ENCODE measurements at regions not wholly inside any gene's neighbourhood (a gene's known extent, or its start where the extent isn't known, plus 50 kb on each side); places are given as distances from the start of the nearest gene placed in this dataset.

DNA sequence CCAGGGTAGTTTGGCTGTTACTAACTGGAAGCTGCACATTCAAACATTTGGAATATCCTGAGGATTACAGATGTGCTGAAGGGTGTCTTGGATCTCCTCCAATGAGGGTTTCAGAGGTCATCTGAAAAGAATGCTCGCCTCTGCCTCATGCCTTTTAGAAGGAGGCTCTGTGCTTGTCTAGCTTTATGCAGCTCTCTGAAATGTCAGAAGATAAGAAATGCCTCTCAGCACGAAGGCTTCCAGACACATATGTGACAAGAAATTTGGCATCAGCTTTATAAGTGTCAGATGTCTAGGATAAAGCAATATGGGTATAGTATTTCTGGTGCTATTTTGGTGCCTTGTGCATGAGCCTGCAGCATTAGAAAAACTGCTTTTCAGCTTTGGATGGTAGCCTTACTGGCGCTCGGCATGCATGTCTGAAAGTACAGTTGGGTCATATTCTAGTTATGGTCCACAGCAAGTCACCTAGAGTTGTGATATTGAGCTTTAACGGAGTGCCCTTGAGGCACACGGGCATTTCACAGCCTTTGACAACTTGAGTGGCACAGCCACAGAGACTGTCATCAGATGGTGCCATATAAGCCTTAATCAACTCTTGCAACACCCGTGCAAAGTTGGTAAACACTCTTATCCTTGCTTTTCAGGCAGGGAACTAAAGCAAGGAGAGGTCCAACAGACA is 70.8 kb upstream of the PGRMC2 start:
- Histone ChIP-seq H3K9me3 (ENCODE audit: low read length) (no peaks in the 10 kb centered on the region), H3K27ac (ENCODE audit: extremely low read length, insufficient read depth, low read length) (no peak overlapping the region), H3K9ac (ENCODE audit: insufficient read depth, low read depth, low read length) (no peak overlapping the region), H3K4me2 (ENCODE audit: low read depth, low read length) (no peak overlapping the region), H3K27me3 (ENCODE audit: control insufficient read depth in 1 of 2, insufficient read depth in 2 of 2, low read length in 2 of 2) (peaks cover 0 to 5% of the 10 kb centered on the region in 2 experiments; a peak in 1 of 5 replicates), H3K4me1 (ENCODE audit: insufficient read depth, low read length) (peaks cover 12% of the 10 kb centered on the region), H3K79me2 (ENCODE audit: insufficient read depth, low read length) (no peaks in the 10 kb centered on the region), H2AFZ (ENCODE audit: low read length) (no peak overlapping the region), H3K36me3 (replicated peaks in 1 of 2; ENCODE audit: control insufficient read depth in 1 of 2, insufficient read depth in 2 of 2, low read length in 2 of 2) (no peaks in the 10 kb centered on the region), H4K20me1 (ENCODE audit: insufficient read depth, low read length) (no peaks in the 10 kb centered on the region), H3K4me3 (replicated peaks in 1 of 3; ENCODE audit: insufficient read depth in 1 of 3, low read depth in 2 of 3, low read length in 3 of 3) (no peak overlapping the region)
- BruUV-seq (replicated peaks): no TSS peak
- TF ChIP-seq ZNF34 (CRISPR knock-in tag; IDR thresholded peaks at IDR 0.05; ENCODE audit: borderline replicate concordance) (no peak), THYN1 (CRISPR knock-in tag; IDR thresholded peaks at IDR 0.05; ENCODE audit: borderline replicate concordance, low read depth) (no peak), TMF1 (CRISPR knock-in tag; IDR thresholded peaks at IDR 0.05; ENCODE audit: low read depth) (no peak), CBX5 (CRISPR knock-in tag; IDR thresholded peaks at IDR 0.05; ENCODE audit: borderline replicate concordance) (no peak), CCAR2 (optimal IDR thresholded peaks at IDR 0.05; ENCODE audit: low read depth, low read length) (no peak), ONECUT2 (CRISPR knock-in tag; IDR thresholded peaks at IDR 0.05) (no peak), DZIP1 (CRISPR knock-in tag; IDR thresholded peaks at IDR 0.05) (no peak), TCF12 (IDR thresholded peaks at IDR 0.05) (no peak), TCF12 (CRISPR knock-in tag; IDR thresholded peaks at IDR 0.05) (no peak), E2F1 (CRISPR knock-in tag; IDR thresholded peaks at IDR 0.05) (no peak), U2AF1 (optimal IDR thresholded peaks at IDR 0.05; ENCODE audit: low read depth, low read length) (no peak), SIX1 (CRISPR knock-in tag; IDR thresholded peaks at IDR 0.05; ENCODE audit: borderline replicate concordance) (no peak), ZKSCAN5 (CRISPR knock-in tag; IDR thresholded peaks at IDR 0.05) (no peak), RARA (CRISPR knock-in tag; IDR thresholded peaks at IDR 0.05) (no peak), ZBTB14 (CRISPR knock-in tag; IDR thresholded peaks at IDR 0.05) (no peak), GATAD1 (CRISPR knock-in tag; IDR thresholded peaks at IDR 0.05) (no peak)
- TF ChIP-seq, protein P1, sequence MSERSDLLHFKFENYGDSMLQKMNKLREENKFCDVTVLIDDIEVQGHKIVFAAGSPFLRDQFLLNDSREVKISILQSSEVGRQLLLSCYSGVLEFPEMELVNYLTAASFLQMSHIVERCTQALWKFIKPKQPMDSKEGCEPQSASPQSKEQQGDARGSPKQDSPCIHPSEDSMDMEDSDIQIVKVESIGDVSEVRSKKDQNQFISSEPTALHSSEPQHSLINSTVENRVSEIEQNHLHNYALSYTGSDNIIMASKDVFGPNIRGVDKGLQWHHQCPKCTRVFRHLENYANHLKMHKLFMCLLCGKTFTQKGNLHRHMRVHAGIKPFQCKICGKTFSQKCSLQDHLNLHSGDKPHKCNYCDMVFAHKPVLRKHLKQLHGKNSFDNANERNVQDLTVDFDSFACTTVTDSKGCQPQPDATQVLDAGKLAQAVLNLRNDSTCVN (CRISPR knock-in tag; IDR thresholded peaks at IDR 0.05; ENCODE audit: borderline replicate concordance): no peak
- TF ChIP-seq, protein P2, sequence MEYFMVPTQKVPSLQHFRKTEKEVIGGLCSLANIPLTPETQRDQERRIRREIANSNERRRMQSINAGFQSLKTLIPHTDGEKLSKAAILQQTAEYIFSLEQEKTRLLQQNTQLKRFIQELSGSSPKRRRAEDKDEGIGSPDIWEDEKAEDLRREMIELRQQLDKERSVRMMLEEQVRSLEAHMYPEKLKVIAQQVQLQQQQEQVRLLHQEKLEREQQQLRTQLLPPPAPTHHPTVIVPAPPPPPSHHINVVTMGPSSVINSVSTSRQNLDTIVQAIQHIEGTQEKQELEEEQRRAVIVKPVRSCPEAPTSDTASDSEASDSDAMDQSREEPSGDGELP (IDR thresholded peaks at IDR 0.05; ENCODE audit: borderline replicate concordance, low read depth): no peak
- FAIRE-seq (no peak), ATAC-seq (no peak), DNase-seq (ENCODE audit: low spot score) (no peak)
- POLR2A ChIA-PET: no interaction called here
- WGBS (ENCODE audit: low lambda C conversion rate): 28% methylated on average over 7 of the region's 7 CpGs
- in situ Hi-C loops (cut with HindIII; ENCODE audit: extremely low pct_ligation_motif_present, low pct_unique_long_range_greater_than_20kb) (no loop called here), intact Hi-C loops (cut with micrococcal nuclease; ENCODE audit: unreplicated experiment) (no loop called here)
- CTCF ChIA-PET (ENCODE audit: low intra/inter-chr PET ratio, low total read pairs): no interaction called here

Data from HepG2 (cell line).